ENCODE measurements at regions not wholly inside any gene's neighbourhood (a gene's known extent, or its start where the extent isn't known, plus 50 kb on each side); places are given as distances from the start of the nearest gene placed in this dataset.

- Histone ChIP-seq H3K4me2 (ENCODE audit: low read depth, low read length) (no peak overlapping the region), H2AK9ac (replicated peaks; ENCODE audit: low read depth, low read length, poor library complexity) (no peak overlapping the region), H2AK5ac (ENCODE audit: low read depth, low read length) (no peak overlapping the region), H4K91ac (ENCODE audit: insufficient read depth, low read depth, low read length) (no peak overlapping the region), H4K8ac (ENCODE audit: low read depth in 2 of 2, low read length in 2 of 2) (no peak overlapping the region), H3K36me3 (ENCODE audit: control insufficient read depth, insufficient read depth, low read length) (no peaks in the 10 kb centered on the region), H3K9ac (ENCODE audit: low read depth, low read length) (no peak overlapping the region), H4K20me1 (ENCODE audit: insufficient read depth, low read length) (no peaks in the 10 kb centered on the region), H2BK20ac (ENCODE audit: low read depth, low read length) (no peak overlapping the region), H2BK5ac (ENCODE audit: low read depth, low read length, poor library complexity, severe bottlenecking) (no peak overlapping the region), H2AFZ (replicated peaks; ENCODE audit: low read length, poor library complexity) (no peak overlapping the region), H3K23ac (ENCODE audit: low read depth, low read length) (no peak overlapping the region), H3K18ac (ENCODE audit: low read depth, low read length) (peak overlapping the region; percentile 16; the same call in 1 of the 2 replicates), H2BK15ac (ENCODE audit: low read depth, low read length) (peak overlapping the region; percentile 51; the same call in 1 of the 3 replicates), H3K27ac (ENCODE audit: insufficient read depth, low read length) (no peak overlapping the region), H2BK120ac (ENCODE audit: low read depth, low read length) (no peak overlapping the region), H3K4ac (ENCODE audit: low read depth, low read length) (no peak overlapping the region), H3K56ac (ENCODE audit: extremely low read depth, insufficient read depth, low read length) (no peak overlapping the region), H3K4me1 (ENCODE audit: control insufficient read depth, insufficient read depth, low read length) (peaks cover 11% of the 10 kb centered on the region), H3K9me1 (ENCODE audit: insufficient read depth, low read length) (peaks cover 4% of the 10 kb centered on the region), H3K9me3 (ENCODE audit: control insufficient read depth, insufficient read depth, low read length) (no peaks in the 10 kb centered on the region), H3K14ac (replicated peaks; ENCODE audit: low read depth, low read length) (no peak overlapping the region), H3K4me3 (ENCODE audit: insufficient read depth, low read depth, low read length) (no peak overlapping the region), H3K27me3 (ENCODE audit: control insufficient read depth, insufficient read depth, low read length) (no peaks in the 10 kb centered on the region), H3K79me1 (ENCODE audit: low read depth in 1 of 2, low read length in 2 of 2) (no peaks in the 10 kb centered on the region), H4K5ac (ENCODE audit: low read depth, low read length) (no peak overlapping the region)
- DNase-seq, result no peak
- in situ Hi-C loops (cut with MboI; ENCODE audit: low sequenced_read_pairs) (no loop called here), intact Hi-C loops (cut with micrococcal nuclease) (loop anchor here (10.0 kb wide), 1 partner anchor 456 kb away; no protein-coding TSS in a partner anchor), dilution Hi-C loops (cut with HindIII; ENCODE audit: low sequenced_read_pairs, unreplicated experiment) (no loop called here)
- CTCF ChIA-PET, result no interaction called here
- TF ChIP-seq SMC3 (IDR thresholded peaks at IDR 0.05; ENCODE audit: low read depth, low read length) (no peak), MAFK (IDR thresholded peaks at IDR 0.05; ENCODE audit: low read depth, low read length) (no peak), MXI1 (IDR thresholded peaks at IDR 0.05; ENCODE audit: borderline replicate concordance, low read depth, low read length) (no peak), ELK1 (IDR thresholded peaks at IDR 0.05; ENCODE audit: borderline replicate concordance, low read depth, low read length) (no peak), MAZ (IDR thresholded peaks at IDR 0.05; ENCODE audit: borderline replicate concordance, low read depth, low read length) (no peak), RCOR1 (IDR thresholded peaks at IDR 0.05; ENCODE audit: insufficient replicate concordance, low read length) (no peak)
- no peak for ATAC-seq (ENCODE audit: low read depth)
- no TSS peak for BruUV-seq (replicated peaks)
- no CpG with 5 or more reads among the region's 6 CpGs for WGBS, 2 experiments (ENCODE audit: extremely low coverage in 2 of 2, insufficient read length in 1 of 2)
- POLR2A ChIA-PET (ENCODE audit: unreplicated experiment), result no interaction called here
These were observed 377.5 kb downstream of the OSR1 start for GRCh38 chr2:18980786-18981430.

Measured in IMR-90 (cell line).